Activated CD4-positive, alpha-beta T cell treated with anti-CD3 and anti-CD28 coated beads, Interleukin-2, amount 50 U/mL, for 16 hours (primary cell): ENCODE measurements at regions not wholly inside any gene's neighbourhood (a gene's known extent, or its start where the extent isn't known, plus 50 kb on each side); places are given as distances from the start of the nearest gene placed in this dataset.

Experiments
- DNase-seq: peaks from one replicate; pipeline ENCODE4 v3.0.0-alpha.2; 2020

DNA sequence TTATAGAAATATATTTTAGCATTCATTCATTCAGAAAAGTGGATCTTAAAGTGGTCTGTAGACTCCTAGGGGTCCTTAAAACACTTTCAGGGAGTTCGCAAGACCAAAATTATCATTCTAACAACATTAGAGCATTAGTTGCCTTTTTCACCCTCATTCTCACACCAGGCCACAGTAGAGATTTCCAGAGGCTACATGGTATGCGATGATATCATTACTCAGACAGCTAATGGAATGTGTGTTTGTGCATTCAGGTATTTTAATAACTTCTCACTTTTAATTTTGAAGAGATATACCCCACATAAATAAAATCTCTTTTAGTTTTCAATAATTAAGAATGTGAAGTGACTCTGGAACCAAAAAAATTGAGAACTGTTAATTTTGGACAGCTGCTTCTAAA is 206.9 kb downstream of the NSUN3 start:
- DNase-seq: no peak

DNA sequence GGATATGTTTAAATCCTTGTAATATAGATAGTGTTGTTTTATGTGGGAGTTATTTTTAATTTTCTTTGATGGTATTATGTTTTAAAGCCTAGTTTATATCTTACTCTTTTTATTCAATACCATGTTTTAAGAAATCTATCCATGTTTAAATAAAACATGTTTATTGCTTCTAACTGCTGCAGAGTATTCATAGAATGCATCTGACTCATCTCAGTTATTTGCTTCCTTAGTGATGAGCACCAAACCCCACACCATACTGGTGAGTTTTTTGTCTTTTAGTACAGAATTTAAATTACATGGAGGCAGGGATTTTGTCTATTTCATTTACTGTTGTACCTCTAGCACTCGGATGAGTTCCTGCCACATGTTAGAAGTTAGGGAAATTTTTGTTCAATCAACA is 209.2 kb downstream of the NSUN3 start:
- DNase-seq: no peak

DNA sequence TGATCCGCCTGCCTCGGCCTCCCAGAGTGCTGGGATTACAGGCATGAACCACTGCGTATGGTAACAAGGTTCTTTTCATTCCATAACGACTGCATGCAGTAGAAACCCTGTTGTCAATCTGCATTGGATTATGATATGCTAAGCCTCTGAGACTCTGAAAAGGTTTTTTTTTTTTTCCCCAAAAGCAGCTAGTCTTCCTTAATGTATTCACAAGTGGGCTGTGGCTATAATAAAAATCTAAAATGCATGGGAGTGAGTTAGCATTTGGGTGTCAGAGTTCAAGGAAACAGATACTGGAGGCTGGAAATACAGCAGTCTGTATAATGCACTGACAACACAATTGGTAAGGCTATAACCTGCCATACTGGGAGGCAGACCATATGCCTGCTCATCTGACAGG is 218.1 kb downstream of the NSUN3 start:
- no peak for DNase-seq

DNA sequence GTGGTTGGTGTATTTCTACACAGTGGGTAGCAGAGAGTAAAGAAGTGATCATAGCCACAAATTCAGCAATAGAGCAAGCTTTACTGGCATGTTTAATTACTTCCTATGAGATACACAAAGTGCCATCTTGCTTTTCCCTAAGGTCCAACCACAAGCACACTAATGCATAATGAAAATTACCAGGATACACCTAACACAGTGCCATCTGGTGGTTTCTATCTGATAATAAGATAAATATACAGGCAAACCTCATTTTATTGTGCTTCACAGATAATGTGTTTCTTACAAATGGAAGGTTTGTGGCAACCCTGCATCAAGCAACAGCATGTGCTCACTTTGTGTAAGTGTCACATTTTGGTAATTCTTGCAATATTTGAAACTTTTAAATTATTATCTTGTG is 223.0 kb downstream of the NSUN3 start:
- no peak for DNase-seq

DNA sequence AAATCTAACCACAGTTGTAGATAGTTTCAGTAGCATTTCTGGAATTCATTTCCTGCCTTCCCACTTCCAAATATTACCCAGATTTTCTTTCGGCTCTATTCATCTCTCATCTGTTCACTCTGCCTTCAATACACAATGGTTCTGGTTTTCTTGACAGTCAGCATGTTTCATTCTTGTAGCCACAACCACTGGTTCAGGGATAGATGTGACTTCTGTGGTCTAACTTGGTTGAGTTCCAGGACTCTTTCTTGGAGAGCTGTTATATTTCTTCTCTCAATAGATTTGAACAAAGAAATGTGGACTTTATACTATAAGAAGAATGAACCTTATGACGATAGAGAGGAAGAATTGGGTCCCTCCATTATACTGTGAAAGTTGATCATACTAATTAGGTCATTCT is 228.8 kb downstream of the NSUN3 start:
- no peak for DNase-seq

DNA sequence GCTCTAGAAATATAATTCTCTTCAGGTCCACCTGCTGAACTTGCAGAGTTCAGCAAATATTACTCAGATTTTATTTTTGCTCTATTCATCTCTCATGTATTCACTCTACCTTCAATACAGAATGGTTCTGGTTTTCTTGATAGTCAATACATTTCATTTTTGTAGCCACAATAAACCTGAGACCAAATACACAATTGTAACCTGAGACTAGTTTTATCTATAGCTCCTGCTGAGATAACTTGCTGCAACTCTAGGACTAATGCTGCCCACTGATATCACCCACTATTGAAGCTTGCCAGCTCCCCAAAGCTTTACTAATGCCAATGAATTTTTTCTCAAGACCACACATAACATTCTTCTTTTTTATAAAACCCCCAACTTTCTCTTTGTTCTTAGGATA is 229.3 kb downstream of the NSUN3 start:
- no peak for DNase-seq

DNA sequence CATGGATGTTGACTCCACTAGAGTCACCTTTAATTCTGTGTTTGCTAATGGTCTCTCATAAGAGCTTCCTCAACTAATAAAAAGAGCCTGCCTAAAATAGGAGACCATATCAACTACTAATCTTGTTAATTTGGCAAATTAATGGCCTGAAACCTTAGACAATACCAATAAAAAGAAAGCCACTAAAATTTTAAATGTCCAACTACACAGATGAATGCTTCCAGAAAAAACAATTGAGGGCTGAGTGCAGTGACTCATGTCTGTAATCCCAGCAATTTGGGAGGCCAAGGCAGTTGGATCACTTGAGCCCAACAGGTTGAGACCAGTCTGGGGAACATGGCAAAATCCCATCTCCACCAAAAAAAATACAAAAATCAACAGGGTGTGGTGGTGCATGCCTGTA is 230.9 kb downstream of the NSUN3 start:
- no peak for DNase-seq

DNA sequence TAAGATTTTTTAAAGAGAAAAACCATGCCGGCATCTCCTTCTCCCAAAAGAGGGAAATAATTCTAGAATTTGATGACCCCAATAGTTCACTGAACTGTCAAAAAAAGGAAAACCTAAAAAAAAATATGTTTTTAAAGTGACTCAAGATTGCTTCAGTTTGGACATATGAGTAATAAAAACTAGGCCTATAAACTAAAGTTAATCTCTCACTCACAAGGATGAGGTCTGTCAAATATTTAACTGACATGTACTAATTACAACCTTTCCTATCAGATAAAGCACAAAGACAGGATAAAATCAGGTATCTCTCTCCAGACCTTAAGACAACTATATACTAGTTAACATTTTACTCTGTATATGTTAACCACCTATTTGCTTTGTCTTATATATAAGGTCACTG is 231.9 kb downstream of the NSUN3 start:
- DNase-seq: no peak

DNA sequence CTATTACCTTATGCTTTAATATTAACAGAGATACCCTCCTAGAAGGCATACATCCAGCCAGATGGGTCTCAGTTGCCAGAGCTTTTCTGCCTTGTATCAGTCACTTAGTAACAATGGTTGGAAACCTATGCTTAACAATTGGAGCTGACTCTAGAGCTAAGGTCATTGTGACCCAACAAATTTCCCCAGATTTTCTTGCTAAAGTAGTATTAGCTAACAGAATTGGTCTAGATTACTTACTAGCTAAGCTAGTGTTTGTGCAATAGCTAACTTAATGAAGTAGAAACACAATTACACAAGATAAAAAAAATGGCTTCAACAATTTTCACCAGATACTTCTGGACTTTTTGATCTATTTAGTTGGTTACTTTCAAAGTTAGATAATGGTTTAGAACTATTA is 236.9 kb downstream of the NSUN3 start:
- no peak for DNase-seq

DNA sequence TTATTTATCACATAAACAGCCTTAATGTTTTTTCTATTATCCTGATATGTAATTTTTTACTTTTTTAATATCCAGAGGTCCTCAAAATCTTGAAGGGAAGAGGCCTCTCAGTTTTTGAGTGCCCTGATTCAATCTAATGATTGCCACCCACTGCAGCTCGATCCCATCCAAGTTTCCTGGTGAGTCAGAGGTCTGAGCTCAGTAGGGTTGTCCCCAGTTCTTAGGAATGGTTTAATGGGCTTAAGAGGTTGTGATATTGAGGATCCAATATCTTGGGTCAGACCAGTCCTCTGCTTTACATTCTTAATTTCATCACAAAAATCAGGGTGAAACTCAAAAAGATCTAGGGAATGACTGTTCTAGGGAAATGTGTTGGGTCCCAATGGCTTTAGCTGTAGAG is 238.5 kb downstream of the NSUN3 start:
- DNase-seq: no peak

DNA sequence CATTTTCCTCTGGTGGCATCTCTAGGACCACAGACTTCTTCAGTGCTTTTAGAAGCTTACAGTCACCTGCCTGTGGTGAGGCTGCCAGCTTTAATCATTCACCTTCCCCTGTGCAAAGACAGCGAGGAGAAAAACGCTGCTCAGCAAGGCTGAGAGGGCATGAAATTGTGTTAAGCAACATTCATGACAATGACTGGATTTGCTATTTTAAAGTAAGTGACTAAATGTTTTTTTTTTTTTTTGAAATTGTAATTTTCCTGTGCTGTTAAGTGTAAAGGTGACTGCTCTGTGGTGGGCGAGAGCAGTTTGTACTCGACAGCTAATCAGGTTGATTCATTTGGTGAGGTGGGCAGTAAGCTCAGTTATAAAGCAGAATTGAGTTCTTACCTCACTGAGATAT is 240.4 kb downstream of the NSUN3 start:
- DNase-seq: no peak

DNA sequence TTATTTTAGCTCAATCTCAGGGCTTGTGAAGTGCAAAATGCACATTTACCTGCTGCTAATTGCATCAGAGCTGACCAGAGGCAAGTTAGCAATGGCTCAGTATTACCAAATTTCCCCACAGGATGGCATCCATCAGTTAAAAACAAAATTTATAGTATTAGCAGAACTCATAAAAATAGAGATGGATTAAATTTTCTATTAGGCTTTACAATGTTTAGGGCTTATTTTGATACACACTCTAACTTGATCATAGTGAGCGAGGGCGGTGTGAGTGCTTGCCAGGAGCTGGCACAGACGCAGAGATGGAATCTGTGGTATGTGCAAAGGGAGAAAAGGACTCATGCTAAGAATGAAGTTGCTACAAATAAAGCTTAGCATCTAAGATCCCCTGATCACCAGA is 241.0 kb downstream of the NSUN3 start:
- DNase-seq: no peak

DNA sequence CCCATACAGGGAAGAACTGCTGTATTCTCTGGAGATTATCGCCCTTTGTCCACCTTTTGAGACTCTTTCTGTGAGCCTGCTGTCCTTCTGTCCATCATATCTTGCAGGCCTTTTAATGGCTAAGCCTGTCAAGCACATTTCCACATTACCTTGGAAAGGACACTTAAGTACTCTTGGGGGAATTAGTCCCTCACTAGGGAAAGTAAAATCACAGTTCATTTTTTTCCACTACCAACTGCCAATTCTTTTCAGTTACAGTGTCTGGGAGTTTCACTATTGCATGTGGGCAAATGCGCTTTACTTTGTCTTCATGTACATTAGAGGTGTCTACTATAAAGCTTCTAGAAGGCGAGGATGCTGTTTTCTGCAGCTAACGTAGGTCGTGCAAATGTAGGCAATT is 242.1 kb downstream of the NSUN3 start:
- DNase-seq: no peak

DNA sequence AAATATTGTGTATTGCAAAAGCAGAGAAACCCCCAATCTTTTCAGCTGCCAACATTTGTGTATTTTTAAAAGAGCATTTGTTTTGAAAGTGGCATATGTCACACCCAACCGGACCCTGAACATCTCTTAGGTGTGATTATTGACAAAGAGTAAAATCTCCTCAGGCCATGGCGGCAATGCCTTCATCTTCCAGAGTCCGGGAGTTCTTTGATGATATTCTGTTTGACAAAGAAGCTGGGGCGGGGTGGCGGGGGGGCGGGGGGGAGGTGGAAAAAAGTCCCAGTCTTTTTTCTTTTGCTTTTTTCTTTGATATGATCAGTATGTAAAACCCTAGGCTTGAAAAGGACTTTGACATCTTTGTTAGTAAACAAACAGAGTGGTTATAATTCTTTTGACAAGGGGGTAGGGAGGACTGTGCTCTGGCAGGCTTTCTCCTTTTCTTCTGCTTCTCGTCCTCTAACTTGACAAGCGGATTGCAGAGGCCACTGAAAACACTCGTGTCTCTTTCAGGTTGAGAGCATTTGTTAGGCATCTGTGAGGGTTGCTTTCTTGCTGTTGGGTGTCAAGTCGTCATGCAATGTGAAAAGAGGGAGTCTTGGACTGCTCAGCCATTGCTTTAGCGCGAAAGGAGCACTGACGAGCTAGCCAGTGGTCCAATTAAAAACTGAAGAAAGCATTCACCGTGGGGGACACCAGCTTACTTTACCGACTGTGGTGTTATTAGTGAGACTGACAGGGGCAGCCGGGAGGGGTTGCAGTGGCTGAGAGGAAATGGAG is 243.2 kb downstream of the NSUN3 start:
- DNase-seq: no peak

DNA sequence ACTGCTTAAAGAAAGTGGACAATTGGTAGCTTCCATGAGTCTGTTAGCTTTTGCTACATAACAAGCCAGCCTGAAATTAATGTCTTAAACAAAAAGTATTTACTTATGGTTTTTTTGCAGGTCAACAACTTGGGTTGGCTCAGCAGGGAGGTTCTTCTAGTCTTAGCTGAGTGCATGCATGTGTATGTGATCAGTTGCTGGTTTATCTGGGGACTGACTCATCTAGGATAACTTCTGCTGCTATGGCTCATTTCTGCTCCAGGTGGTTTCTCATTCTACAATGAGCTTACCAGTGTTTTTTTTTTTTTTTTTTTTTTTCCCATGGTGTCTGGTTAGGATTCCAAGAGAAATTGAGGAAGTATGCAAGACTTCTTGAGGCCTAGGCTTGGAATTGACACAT is 244.7 kb downstream of the NSUN3 start:
- no peak for DNase-seq

DNA sequence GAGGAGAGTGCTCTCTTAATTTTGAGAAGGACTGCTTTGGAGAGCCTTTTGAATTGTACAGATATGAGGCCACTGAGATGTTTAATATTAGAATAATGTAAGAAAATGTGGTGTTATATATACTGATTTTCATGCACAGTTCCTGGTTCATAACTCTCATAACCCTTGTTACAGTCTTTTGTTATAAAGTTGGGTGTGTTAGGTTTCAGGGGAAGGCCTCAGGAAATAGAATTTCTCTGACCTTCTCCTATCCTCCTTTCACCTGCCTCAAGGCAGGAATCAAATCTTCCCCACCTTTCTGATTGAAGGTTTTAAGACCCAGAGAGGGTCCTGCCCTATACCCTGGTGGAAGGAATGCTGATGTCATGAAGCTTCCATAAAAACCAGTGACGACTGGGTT is 245.9 kb downstream of the NSUN3 start:
- no peak for DNase-seq

DNA sequence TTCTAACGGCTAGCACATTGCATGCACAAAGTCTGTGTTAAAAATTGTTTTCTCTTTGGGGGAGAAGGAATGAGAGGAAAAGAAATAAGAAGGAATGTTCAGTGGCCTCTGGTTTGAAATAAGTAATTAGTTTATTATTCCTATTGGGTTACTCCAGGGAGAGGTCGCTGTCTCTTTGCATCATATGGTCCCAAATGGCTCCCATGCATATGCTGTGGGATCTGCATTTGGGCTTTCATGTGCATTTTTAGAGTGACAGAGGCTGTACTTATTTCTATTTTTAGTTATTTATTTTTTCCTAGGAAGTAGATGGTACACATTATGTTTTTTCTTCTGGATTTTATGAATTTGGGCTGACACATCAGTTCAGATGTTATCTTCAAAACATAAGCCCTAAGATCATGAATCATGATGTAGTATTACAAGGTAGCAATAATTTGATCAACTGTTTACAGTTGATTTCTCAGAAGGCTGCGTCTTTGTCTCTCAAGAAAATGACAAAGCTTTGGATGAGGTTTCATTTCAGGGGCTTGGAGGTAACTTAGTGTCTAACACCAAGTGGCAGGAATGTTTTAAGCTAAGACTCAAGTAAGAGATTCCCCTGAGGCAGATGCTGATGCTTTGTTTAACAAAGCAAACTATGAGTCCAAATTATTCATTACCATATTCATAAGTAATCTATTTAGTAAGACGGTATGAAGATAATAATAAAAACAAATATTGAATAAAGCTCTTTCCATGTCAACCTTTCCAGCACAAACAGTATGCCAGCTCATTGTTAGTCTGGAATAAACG is 247.7 kb downstream of the NSUN3 start:
- DNase-seq: no peak

DNA sequence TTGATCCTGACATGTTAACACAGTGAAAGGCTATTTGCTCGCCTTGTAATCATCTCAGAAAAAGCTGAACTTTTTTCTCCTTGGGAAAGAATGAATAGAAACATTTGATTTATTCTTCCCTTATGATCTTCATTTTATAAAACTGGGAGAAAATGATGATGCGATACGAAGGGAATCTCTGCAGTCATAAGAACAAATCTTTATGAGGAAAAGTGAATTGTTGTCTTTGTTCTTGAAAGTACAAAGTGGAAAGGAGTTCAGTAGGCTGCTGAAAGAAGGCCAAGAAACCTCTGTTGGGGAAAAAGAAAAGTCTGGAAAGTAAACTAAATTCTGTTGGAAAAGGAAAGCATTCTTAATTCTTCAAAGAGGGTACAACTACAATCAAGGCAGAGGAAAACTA is 248.8 kb downstream of the NSUN3 start:
- no peak for DNase-seq

DNA sequence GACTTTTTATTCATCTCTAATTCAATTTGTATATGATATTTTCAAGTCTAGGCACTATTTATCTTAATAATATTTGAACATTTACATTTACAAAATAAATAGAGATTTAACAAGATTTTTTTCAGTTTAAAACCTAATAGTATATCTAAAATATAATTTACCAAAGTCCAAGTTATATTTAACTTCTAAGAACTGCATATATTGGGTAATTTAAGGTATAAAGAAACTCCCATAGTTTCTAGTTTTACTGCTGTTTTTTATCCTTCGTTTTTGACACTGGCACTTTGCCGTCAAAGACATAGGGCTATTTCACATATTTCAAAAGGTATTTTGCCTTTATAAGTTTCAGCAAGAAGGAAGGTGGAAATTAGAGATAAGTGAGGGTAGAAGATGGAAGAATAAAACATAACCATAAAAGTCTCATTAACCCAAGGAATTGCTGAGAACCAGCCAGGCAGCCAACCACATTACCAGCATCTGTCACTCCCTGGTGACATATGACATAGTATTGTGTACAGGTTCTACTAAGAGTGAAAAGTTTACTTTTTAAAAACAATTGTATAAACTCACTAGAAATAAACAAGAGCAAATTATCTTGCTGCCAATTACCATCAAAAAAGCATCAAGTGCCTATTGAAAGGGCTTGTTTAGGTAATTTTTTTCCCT is 251.5 kb downstream of the NSUN3 start:
- no peak for DNase-seq

DNA sequence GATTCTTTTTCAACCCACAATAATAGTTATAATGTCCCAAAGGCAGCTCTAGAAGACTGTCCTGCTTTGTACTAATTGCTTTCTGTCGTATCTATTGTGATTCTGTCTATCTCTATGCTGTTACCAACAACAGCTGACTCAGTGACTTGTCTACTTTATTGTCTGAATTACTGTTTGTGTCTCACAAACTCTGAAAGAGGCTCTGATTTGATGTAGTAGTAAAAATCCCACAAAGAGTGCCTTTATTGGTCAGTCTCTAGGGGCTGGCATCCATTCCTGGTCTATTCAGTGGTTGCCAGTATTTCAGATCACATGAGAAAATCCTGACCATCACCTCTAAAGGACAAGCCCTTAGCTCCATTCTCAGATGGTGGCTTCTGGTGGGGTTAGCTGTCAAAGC is 254.2 kb downstream of the NSUN3 start:
- no peak for DNase-seq

DNA sequence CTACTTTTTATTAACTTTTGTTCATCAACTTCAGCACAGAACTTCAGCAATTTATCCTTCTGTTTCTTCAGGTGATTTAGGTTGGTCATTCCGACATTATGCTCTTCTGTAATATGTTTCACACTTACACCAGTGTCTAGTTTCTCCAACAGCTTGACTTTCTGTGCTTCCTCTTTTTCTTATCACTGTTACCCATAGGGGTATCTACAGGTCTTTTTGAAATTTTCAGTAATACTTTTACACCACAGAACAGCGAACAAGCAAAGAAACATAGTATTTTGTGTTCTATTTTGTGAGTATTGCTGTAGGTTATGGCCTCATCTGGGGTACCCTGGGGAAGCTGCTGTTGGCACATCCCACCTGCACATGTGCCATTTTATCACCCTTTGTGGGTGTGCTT is 260.7 kb downstream of the NSUN3 start:
- no peak for DNase-seq

DNA sequence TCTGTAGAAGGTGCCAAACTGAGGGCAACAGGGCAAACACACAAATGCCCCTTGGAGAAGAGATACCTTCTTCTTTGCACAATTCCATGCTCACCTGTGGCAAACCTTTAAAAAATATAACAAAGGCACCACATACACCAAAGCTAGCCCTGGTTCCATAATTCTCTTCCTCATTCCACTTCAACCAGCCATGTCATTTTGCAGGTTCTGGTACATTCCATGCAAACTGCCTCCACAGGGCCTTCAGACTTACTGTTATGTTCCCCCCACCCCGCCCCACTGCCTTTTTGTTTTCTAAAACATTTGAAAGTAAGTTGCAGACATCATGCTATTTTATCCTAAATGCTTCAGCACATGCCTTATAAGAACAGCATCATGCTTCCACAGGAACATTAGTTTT is 269.0 kb downstream of the NSUN3 start:
- DNase-seq: no peak

DNA sequence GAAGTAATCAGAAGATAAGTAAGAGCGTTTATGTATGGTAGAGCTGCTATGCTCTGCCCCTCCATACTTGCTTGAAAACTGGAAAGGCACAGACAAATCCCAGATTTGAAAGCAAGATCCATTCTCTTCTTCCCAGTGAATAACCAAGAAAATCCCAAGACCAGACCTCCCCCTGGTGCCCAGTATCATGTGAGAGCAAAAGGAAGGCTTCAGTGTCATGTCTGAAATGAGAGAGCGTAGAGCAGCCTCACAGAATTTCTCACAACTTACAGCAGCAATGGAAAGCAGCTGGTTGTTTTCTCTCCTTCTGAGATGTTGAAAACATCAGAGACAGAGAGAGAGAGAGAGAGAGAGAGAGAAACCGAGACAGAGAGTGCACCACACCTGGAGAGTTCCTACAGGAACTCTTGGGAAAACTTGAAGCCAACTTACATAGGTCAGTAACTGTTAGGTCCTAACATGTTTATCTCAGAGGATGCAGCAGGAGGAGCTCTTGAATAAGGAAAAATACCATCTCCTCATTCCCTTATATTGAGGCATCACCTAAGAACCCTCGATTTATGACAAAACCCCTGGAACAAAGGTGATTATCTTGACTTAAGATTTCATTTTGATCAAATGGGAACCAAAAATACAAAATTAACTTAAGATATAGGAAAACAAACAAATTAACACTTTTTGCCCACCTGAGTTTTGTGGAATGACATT is 273.3 kb downstream of the NSUN3 start:
- no peak for DNase-seq

DNA sequence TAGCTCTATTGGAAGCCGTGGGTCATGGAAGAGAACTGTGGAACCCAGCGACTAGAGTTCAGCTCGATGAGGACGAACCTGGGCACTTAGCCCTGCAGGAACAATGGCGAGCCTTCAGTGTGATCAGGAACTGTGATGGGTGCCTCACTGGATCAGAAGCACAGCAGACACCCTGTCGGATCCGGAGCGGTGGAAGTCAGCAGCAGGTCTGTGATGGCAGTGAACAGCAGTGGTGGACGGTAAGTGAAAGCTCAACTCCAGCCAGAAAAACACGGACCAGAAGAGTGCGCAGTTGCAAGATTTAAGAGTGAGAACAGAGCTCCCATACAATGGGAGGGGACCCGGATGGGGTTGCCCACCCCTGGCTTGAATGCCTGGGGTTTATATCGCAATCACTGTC is 282.2 kb downstream of the NSUN3 start:
- no peak for DNase-seq
